ENCODE measurements at regions not wholly inside any gene's neighbourhood (a gene's known extent, or its start where the extent isn't known, plus 50 kb on each side); places are given as distances from the start of the nearest gene placed in this dataset.

DNA sequence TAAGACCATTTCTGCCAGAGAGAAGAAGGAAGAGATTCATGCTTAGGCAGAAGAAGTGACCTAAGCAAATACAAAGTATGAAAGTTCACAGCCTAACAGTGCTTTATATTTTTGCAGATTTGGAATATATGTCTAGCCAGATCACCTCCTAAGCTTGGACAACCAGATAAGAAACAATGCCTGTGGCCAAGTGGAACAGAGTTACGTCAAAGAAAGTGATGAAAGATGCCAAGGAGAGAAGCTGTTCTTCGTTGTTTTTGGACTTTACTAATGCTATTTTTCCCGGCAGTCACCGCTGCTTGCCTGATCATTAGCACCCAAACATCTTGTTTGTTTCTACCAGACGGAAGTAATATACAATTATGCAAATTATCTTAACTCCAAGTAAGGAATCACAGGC lies 489.2 kb upstream of the C1orf87 start (continued):
- TF ChIP-seq, protein P1, sequence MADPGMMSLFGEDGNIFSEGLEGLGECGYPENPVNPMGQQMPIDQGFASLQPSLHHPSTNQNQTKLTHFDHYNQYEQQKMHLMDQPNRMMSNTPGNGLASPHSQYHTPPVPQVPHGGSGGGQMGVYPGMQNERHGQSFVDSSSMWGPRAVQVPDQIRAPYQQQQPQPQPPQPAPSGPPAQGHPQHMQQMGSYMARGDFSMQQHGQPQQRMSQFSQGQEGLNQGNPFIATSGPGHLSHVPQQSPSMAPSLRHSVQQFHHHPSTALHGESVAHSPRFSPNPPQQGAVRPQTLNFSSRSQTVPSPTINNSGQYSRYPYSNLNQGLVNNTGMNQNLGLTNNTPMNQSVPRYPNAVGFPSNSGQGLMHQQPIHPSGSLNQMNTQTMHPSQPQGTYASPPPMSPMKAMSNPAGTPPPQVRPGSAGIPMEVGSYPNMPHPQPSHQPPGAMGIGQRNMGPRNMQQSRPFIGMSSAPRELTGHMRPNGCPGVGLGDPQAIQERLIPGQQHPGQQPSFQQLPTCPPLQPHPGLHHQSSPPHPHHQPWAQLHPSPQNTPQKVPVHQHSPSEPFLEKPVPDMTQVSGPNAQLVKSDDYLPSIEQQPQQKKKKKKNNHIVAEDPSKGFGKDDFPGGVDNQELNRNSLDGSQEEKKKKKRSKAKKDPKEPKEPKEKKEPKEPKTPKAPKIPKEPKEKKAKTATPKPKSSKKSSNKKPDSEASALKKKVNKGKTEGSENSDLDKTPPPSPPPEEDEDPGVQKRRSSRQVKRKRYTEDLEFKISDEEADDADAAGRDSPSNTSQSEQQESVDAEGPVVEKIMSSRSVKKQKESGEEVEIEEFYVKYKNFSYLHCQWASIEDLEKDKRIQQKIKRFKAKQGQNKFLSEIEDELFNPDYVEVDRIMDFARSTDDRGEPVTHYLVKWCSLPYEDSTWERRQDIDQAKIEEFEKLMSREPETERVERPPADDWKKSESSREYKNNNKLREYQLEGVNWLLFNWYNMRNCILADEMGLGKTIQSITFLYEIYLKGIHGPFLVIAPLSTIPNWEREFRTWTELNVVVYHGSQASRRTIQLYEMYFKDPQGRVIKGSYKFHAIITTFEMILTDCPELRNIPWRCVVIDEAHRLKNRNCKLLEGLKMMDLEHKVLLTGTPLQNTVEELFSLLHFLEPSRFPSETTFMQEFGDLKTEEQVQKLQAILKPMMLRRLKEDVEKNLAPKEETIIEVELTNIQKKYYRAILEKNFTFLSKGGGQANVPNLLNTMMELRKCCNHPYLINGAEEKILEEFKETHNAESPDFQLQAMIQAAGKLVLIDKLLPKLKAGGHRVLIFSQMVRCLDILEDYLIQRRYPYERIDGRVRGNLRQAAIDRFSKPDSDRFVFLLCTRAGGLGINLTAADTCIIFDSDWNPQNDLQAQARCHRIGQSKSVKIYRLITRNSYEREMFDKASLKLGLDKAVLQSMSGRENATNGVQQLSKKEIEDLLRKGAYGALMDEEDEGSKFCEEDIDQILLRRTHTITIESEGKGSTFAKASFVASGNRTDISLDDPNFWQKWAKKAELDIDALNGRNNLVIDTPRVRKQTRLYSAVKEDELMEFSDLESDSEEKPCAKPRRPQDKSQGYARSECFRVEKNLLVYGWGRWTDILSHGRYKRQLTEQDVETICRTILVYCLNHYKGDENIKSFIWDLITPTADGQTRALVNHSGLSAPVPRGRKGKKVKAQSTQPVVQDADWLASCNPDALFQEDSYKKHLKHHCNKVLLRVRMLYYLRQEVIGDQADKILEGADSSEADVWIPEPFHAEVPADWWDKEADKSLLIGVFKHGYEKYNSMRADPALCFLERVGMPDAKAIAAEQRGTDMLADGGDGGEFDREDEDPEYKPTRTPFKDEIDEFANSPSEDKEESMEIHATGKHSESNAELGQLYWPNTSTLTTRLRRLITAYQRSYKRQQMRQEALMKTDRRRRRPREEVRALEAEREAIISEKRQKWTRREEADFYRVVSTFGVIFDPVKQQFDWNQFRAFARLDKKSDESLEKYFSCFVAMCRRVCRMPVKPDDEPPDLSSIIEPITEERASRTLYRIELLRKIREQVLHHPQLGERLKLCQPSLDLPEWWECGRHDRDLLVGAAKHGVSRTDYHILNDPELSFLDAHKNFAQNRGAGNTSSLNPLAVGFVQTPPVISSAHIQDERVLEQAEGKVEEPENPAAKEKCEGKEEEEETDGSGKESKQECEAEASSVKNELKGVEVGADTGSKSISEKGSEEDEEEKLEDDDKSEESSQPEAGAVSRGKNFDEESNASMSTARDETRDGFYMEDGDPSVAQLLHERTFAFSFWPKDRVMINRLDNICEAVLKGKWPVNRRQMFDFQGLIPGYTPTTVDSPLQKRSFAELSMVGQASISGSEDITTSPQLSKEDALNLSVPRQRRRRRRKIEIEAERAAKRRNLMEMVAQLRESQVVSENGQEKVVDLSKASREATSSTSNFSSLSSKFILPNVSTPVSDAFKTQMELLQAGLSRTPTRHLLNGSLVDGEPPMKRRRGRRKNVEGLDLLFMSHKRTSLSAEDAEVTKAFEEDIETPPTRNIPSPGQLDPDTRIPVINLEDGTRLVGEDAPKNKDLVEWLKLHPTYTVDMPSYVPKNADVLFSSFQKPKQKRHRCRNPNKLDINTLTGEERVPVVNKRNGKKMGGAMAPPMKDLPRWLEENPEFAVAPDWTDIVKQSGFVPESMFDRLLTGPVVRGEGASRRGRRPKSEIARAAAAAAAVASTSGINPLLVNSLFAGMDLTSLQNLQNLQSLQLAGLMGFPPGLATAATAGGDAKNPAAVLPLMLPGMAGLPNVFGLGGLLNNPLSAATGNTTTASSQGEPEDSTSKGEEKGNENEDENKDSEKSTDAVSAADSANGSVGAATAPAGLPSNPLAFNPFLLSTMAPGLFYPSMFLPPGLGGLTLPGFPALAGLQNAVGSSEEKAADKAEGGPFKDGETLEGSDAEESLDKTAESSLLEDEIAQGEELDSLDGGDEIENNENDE (IDR thresholded peaks at IDR 0.05; ENCODE audit: insufficient replicate concordance, low read length): no peak
- TF ChIP-seq CHD1 (IDR thresholded peaks at IDR 0.05; ENCODE audit: low read depth, low read length): no peak
- no peak for TF ChIP-seq KDM4A (IDR thresholded peaks at IDR 0.05; ENCODE audit: low read depth, low read length, severe bottlenecking)
- no peak for TF ChIP-seq RNF2 (IDR thresholded peaks at IDR 0.05; ENCODE audit: borderline replicate concordance, low read depth, low read length, missing control alignments, poor library complexity, severe bottlenecking)
